ENCODE measurements at regions not wholly inside any gene's neighbourhood (a gene's known extent, or its start where the extent isn't known, plus 50 kb on each side); places are given as distances from the start of the nearest gene placed in this dataset.

DNA sequence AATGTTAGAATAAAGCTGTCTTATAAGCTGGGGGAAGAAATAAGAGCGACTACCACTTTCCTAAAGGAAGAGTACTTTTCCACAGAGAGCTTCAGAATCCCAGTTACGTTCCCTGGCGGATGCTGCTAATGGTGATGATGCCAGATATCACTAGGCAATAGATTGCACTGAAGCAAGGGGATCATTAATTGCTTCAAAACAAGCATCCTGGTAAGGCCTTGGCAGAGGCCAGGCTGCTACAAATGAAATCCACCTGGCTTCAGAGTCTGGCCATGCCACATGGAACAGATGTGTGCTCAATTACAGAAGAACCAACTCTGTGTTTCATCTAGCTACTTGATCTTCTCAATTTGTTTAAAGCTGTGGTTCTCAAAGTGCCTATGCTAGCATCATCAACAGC is 129.2 kb upstream of the IL12A start:
- no peak for ATAC-seq
- Mint-ChIP-seq H3K36me3 (ENCODE audit: low read depth) (no peaks in the 10 kb centered on the region), H3K27me3 (ENCODE audit: insufficient read depth, low read depth, poor library complexity) (peaks cover 2% of the 10 kb centered on the region), H3K27ac (no peak overlapping the region), H3K4me1 (peaks cover 32% of the 10 kb centered on the region), H3K4me3 (no peak overlapping the region), H3K9me3 (no peaks in the 10 kb centered on the region)
- Histone ChIP-seq H3K4me1 (ENCODE audit: insufficient read depth) (peaks cover 17% of the 10 kb centered on the region), H3K27me3 (ENCODE audit: insufficient read depth) (no peaks in the 10 kb centered on the region), H4K20me1 (replicated peaks; ENCODE audit: insufficient read depth) (no peaks in the 10 kb centered on the region), H2AFZ (no peak overlapping the region), H3K4me3 (no peak overlapping the region), H3K27ac (ENCODE audit: low read depth) (no peak overlapping the region), H3K4me2 (no peak overlapping the region), H3K9me2 (ENCODE audit: insufficient read depth) (no peaks in the 10 kb centered on the region), H3K79me2 (replicated peaks; ENCODE audit: insufficient read depth) (peaks cover 50% of the 10 kb centered on the region), H3K36me3 (ENCODE audit: insufficient read depth) (no peaks in the 10 kb centered on the region), H3F3A (replicated peaks; ENCODE audit: low read depth) (no peaks in the 10 kb centered on the region)
- DNase-seq (ENCODE audit: low spot score), result no peak
- TF ChIP-seq, protein P1, sequence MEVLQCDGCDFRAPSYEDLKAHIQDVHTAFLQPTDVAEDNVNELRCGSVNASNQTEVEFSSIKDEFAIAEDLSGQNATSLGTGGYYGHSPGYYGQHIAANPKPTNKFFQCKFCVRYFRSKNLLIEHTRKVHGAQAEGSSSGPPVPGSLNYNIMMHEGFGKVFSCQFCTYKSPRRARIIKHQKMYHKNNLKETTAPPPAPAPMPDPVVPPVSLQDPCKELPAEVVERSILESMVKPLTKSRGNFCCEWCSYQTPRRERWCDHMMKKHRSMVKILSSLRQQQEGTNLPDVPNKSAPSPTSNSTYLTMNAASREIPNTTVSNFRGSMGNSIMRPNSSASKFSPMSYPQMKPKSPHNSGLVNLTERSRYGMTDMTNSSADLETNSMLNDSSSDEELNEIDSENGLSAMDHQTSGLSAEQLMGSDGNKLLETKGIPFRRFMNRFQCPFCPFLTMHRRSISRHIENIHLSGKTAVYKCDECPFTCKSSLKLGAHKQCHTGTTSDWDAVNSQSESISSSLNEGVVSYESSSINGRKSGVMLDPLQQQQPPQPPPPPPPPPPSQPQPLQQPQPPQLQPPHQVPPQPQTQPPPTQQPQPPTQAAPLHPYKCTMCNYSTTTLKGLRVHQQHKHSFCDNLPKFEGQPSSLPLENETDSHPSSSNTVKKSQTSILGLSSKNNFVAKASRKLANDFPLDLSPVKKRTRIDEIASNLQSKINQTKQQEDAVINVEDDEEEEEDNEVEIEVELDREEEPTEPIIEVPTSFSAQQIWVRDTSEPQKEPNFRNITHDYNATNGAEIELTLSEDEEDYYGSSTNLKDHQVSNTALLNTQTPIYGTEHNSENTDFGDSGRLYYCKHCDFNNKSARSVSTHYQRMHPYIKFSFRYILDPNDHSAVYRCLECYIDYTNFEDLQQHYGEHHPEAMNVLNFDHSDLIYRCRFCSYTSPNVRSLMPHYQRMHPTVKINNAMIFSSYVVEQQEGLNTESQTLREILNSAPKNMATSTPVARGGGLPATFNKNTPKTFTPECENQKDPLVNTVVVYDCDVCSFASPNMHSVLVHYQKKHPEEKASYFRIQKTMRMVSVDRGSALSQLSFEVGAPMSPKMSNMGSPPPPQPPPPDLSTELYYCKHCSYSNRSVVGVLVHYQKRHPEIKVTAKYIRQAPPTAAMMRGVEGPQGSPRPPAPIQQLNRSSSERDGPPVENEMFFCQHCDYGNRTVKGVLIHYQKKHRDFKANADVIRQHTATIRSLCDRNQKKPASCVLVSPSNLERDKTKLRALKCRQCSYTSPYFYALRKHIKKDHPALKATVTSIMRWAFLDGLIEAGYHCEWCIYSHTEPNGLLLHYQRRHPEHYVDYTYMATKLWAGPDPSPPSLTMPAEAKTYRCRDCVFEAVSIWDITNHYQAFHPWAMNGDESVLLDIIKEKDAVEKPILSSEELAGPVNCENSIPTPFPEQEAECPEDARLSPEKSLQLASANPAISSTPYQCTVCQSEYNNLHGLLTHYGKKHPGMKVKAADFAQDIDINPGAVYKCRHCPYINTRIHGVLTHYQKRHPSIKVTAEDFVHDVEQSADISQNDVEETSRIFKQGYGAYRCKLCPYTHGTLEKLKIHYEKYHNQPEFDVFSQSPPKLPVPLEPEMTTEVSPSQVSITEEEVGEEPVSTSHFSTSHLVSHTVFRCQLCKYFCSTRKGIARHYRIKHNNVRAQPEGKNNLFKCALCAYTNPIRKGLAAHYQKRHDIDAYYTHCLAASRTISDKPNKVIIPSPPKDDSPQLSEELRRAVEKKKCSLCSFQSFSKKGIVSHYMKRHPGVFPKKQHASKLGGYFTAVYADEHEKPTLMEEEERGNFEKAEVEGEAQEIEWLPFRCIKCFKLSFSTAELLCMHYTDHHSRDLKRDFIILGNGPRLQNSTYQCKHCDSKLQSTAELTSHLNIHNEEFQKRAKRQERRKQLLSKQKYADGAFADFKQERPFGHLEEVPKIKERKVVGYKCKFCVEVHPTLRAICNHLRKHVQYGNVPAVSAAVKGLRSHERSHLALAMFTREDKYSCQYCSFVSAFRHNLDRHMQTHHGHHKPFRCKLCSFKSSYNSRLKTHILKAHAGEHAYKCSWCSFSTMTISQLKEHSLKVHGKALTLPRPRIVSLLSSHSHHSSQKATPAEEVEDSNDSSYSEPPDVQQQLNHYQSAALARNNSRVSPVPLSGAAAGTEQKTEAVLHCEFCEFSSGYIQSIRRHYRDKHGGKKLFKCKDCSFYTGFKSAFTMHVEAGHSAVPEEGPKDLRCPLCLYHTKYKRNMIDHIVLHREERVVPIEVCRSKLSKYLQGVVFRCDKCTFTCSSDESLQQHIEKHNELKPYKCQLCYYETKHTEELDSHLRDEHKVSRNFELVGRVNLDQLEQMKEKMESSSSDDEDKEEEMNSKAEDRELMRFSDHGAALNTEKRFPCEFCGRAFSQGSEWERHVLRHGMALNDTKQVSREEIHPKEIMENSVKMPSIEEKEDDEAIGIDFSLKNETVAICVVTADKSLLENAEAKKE (CRISPR knock-in tag; IDR thresholded peaks at IDR 0.05), result no peak
- TF ChIP-seq STAT1 (IDR thresholded peaks at IDR 0.05; ENCODE audit: unreplicated experiment) (no peak), EZH2phosphoT487 (IDR thresholded peaks at IDR 0.05; ENCODE audit: unreplicated experiment) (no peak), NANOG (IDR thresholded peaks at IDR 0.05; ENCODE audit: borderline replicate concordance) (no peak), ZNF331 (CRISPR knock-in tag; IDR thresholded peaks at IDR 0.05; ENCODE audit: low read depth) (no peak), EZH2 (IDR thresholded peaks at IDR 0.05; ENCODE audit: low read depth, unreplicated experiment) (no peak), JUNB (IDR thresholded peaks at IDR 0.05; ENCODE audit: unreplicated experiment) (no peak), POLR2AphosphoS5 (IDR thresholded peaks at IDR 0.05; ENCODE audit: low read depth) (no peak), ZNF114 (CRISPR knock-in tag; IDR thresholded peaks at IDR 0.05) (no peak), CREB1 (CRISPR knock-in tag; IDR thresholded peaks at IDR 0.05; ENCODE audit: low read depth) (no peak)
- TF ChIP-seq, protein P2, sequence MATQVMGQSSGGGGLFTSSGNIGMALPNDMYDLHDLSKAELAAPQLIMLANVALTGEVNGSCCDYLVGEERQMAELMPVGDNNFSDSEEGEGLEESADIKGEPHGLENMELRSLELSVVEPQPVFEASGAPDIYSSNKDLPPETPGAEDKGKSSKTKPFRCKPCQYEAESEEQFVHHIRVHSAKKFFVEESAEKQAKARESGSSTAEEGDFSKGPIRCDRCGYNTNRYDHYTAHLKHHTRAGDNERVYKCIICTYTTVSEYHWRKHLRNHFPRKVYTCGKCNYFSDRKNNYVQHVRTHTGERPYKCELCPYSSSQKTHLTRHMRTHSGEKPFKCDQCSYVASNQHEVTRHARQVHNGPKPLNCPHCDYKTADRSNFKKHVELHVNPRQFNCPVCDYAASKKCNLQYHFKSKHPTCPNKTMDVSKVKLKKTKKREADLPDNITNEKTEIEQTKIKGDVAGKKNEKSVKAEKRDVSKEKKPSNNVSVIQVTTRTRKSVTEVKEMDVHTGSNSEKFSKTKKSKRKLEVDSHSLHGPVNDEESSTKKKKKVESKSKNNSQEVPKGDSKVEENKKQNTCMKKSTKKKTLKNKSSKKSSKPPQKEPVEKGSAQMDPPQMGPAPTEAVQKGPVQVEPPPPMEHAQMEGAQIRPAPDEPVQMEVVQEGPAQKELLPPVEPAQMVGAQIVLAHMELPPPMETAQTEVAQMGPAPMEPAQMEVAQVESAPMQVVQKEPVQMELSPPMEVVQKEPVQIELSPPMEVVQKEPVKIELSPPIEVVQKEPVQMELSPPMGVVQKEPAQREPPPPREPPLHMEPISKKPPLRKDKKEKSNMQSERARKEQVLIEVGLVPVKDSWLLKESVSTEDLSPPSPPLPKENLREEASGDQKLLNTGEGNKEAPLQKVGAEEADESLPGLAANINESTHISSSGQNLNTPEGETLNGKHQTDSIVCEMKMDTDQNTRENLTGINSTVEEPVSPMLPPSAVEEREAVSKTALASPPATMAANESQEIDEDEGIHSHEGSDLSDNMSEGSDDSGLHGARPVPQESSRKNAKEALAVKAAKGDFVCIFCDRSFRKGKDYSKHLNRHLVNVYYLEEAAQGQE (IDR thresholded peaks at IDR 0.05; ENCODE audit: unreplicated experiment), result no peak
- TF ChIP-seq, protein P3, sequence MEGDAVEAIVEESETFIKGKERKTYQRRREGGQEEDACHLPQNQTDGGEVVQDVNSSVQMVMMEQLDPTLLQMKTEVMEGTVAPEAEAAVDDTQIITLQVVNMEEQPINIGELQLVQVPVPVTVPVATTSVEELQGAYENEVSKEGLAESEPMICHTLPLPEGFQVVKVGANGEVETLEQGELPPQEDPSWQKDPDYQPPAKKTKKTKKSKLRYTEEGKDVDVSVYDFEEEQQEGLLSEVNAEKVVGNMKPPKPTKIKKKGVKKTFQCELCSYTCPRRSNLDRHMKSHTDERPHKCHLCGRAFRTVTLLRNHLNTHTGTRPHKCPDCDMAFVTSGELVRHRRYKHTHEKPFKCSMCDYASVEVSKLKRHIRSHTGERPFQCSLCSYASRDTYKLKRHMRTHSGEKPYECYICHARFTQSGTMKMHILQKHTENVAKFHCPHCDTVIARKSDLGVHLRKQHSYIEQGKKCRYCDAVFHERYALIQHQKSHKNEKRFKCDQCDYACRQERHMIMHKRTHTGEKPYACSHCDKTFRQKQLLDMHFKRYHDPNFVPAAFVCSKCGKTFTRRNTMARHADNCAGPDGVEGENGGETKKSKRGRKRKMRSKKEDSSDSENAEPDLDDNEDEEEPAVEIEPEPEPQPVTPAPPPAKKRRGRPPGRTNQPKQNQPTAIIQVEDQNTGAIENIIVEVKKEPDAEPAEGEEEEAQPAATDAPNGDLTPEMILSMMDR (conservative IDR thresholded peaks at IDR 0.05; ENCODE audit: low read depth in 2 of 2), result no peak
- TF ChIP-seq, protein P4, sequence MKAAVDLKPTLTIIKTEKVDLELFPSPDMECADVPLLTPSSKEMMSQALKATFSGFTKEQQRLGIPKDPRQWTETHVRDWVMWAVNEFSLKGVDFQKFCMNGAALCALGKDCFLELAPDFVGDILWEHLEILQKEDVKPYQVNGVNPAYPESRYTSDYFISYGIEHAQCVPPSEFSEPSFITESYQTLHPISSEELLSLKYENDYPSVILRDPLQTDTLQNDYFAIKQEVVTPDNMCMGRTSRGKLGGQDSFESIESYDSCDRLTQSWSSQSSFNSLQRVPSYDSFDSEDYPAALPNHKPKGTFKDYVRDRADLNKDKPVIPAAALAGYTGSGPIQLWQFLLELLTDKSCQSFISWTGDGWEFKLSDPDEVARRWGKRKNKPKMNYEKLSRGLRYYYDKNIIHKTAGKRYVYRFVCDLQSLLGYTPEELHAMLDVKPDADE (IDR thresholded peaks at IDR 0.05), result no peak
